Left ventricle myocardium inferior (tissue), 1 donor: ENCODE measurements at regions not wholly inside any gene's neighbourhood (a gene's known extent, or its start where the extent isn't known, plus 50 kb on each side); places are given as distances from the start of the nearest gene placed in this dataset.
"Not testable (repeated sequence)": the region's sequence is repeated elsewhere in the genome, so short reads cannot be mapped to it uniquely, and the experiment has no call there.

Experiments used
- DNase-seq: peaks from one replicate; pipeline ENCODE4 v3.0.0-alpha.2; 2020
- H3K27ac ChIP-seq: fragments of 200-600 bp; replicated peaks from 2 replicates; pipeline ENCODE4 v1.8.0; 2021
- H3K27me3 ChIP-seq: fragments of 200-600 bp; 2 replicates; pipeline ENCODE4 v1.8.0; 2021; ENCODE audit warnings: low read depth
- H3K36me3 ChIP-seq: fragments of 200-600 bp; 2 replicates; pipeline ENCODE4 v1.8.0; 2021
- H3K4me1 ChIP-seq: fragments of 200-600 bp; 2 replicates; pipeline ENCODE4 v1.8.0; 2021
- H3K4me3 ChIP-seq: fragments of 200-600 bp; 2 replicates; pipeline ENCODE4 v1.8.0; 2021; ENCODE audit warnings: mild to moderate bottlenecking, moderate library complexity
- H3K9me3 ChIP-seq: fragments of 200-600 bp; replicated peaks from 2 replicates; pipeline ENCODE4 v1.8.0; 2021
- CTCF ChIP-seq: fragments of 200-600 bp; IDR thresholded peaks from 2 replicates; pipeline ENCODE4 v1.8.0; 2021; ENCODE audit warnings: antibody characterized with exemption, mild to moderate bottlenecking, borderline replicate concordance
- intact Hi-C: fragments of 100-400 bp; cut with micrococcal nuclease; formaldehyde crosslinking; loops from one replicate; pipeline ENCODE4 v1.11.0; 2022
- donor health status: DM: no; HTN: yes; CAD: no; lungs with severe emphysema.

DNA sequence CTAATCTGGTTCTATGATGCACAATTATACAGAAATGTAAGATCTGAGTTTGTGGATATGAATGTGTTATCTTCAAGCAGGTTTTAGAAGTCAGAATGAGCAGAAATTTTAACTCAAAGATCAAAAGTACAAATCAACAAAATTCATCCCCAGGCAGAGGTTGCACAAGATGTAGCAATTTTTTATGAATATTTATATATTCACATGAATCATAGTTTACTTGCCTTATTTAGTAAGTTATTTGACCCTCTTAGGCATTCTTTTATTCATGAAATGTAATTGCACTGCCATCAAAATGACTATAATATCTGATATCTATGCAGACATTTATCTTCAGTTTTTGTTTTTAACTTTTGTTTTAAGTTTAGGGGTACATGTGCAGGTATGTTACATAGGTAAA, 103.1 kb upstream of the DAZL start:
- no peak overlapping the region for H3K4me3 ChIP-seq
- DNase-seq, result no peak
- no peak for TF ChIP-seq CTCF
- H3K27ac ChIP-seq, result no peak overlapping the region
- intact Hi-C loops, result no loop called here
- no peaks in the 10 kb centered on the region for H3K27me3 ChIP-seq
- no peaks in the 10 kb centered on the region for H3K36me3 ChIP-seq
- H3K9me3 ChIP-seq, result peaks cover 9% of the 10 kb centered on the region
- no peaks in the 10 kb centered on the region for H3K4me1 ChIP-seq

DNA sequence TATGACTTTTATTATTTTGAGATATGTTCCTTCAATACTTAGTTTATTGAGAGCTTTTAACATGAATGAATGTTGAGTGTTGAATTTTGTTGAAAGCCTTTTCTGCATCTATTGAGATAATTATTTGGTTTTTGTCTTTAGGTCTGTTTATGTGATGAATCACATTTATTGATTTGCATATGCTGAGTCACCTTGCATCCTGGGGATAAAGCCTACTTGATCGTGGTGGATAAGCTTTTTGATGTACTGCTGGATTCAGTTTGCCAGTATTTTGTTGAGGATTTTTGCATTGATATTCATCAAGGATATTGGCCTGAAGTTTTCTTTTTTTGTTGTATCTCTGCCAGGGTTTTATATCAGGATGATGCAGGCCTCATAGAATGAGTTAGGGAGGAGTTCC, 106.5 kb upstream of the DAZL start:
- H3K4me1 ChIP-seq, H3K36me3 ChIP-seq, DNase-seq, H3K27ac ChIP-seq, H3K27me3 ChIP-seq, intact Hi-C loops, H3K4me3 ChIP-seq: not testable (repeated sequence)
- H3K9me3 ChIP-seq, result peaks cover 20% of the 10 kb centered on the region

- Histone ChIP-seq H3K36me3 (no peaks in the 10 kb centered on the region), H3K4me1 (no peaks in the 10 kb centered on the region), H3K9me3 (peaks cover 14% of the 10 kb centered on the region), H3K4me3 (no peak overlapping the region), H3K27me3 (no peaks in the 10 kb centered on the region), H3K27ac (no peak overlapping the region)
- no peak for DNase-seq
- intact Hi-C loops, result no loop called here
- TF ChIP-seq CTCF, result no peak
Observed at GRCh38 chr3:16715281-16715680, 110.1 kb upstream of the DAZL start.

GRCh38 chr3:16719426-16719825, 114.2 kb upstream of the DAZL start:
- no peaks in the 10 kb centered on the region for H3K9me3 ChIP-seq
- intact Hi-C loops, result no loop called here
- peaks cover 6% of the 10 kb centered on the region for H3K4me1 ChIP-seq
- no peak overlapping the region for H3K27ac ChIP-seq
- no peaks in the 10 kb centered on the region for H3K27me3 ChIP-seq
- TF ChIP-seq CTCF, result no peak
- no peak overlapping the region for H3K4me3 ChIP-seq
- no peaks in the 10 kb centered on the region for H3K36me3 ChIP-seq
- DNase-seq, result no peak

DNA sequence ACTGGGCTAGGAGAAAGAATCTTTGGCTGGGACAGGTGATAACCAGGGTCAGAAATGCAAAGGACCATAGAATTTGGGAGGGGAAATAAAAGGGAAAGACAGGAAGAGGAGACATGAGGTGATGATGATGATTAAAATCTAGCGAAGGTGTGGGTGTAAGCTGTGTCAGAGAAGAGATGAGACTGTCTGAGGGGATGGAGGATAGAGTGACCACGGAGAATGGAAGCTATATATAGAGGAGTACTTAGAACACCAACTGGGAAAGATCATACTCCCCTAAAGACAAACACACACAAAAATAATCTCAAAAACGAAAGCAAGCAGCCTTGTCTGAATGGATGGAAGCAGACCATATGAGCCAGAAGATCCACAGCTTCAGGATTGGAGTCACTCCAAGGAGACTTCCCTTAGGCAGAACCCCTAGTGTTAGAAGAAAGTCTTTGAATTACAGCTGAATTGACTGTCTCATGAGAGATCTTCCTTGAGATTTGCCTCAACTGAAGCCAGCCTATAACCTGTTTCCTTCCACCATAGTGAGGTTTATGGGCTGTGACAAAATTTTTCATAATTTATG, 115.2 kb upstream of the DAZL start:
- intact Hi-C loops, result no loop called here
- Histone ChIP-seq H3K4me3 (no peak overlapping the region), H3K27ac (no peak overlapping the region), H3K36me3 (no peaks in the 10 kb centered on the region), H3K27me3 (no peaks in the 10 kb centered on the region), H3K4me1 (peaks cover 13% of the 10 kb centered on the region), H3K9me3 (no peaks in the 10 kb centered on the region)
- no peak for TF ChIP-seq CTCF
- DNase-seq, result no peak

GRCh38 chr3:16721494-16721893, 116.3 kb upstream of the DAZL start:
- Histone ChIP-seq H3K27ac (no peak overlapping the region), H3K27me3 (no peaks in the 10 kb centered on the region), H3K9me3 (peaks cover 7% of the 10 kb centered on the region), H3K36me3 (no peaks in the 10 kb centered on the region), H3K4me1 (peaks cover 13% of the 10 kb centered on the region), H3K4me3 (no peak overlapping the region)
- no peak for DNase-seq
- intact Hi-C loops, result no loop called here
- TF ChIP-seq CTCF, result no peak
